Stimulated activated CD4-positive, alpha-beta T cell treated with anti-CD3 and anti-CD28 coated beads, Interleukin-4, amount 100 ng/mL, for 48 hours (primary cell): ENCODE measurements at regions not wholly inside any gene's neighbourhood (a gene's known extent, or its start where the extent isn't known, plus 50 kb on each side); places are given as distances from the start of the nearest gene placed in this dataset.

Source experiments
- DNase-seq, 2 donors: peaks; one replicate each; pipeline ENCODE4 v3.0.0-alpha.2; 2020; ENCODE audit warnings: low read depth in 2 of 2

DNA sequence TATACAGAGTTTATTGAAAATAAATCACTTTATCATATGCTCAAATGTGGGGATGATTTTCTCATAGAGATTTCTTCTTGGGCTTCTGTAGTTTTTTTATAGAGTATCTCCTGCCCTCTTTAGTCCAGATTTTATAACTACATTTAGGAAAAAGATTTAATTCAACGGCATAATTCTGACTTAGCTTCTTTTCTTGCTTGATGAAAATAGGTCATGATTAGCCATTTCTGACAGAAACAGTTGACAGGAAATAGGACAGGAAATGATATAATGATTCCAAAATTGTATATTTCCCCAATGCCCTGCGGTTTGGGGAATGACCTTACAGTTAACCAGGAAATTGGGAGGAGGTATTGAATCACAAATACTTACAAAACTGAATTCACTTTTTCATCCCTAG lies 1531.9 kb upstream of the ACVR2A start:
- no peak for DNase-seq

DNA sequence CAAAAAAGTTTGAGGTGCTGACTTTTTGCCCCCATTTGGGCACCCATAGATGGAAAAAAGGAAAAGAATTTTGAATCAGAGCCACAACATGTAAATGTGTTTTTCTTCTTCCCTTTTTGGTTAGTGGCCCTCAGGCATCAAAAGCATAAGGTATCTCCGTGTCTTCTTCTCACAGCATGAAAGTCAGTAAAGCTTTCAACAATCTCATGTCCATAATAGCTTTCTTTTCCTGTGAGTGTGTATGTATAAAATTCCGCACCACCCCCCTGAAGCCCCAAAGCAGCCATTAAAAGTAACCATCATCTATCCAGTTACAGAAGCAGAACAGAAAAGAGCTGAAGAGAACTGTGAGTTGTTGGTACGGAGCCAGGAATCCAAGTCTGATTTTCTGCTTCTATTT lies 1539.7 kb upstream of the ACVR2A start:
- no peak for DNase-seq

DNA sequence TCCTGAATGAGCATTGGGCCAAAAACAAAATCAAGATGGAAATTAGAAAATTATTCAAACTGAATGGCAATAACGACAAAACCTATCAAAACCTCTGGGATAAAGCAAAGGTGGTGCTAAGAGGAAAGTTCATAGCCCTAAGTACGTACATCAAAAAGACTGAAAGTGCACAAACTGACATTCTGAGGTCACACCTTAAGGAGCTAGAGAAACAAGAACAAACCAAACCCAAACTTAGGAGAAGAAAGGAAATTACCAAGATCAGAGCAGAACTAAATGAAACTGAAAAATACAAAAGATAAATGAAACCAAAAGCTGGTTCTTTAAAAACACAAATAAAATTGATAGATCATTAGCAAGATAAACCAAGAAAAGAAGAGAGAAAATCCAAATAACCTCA lies 1543.5 kb upstream of the ACVR2A start:
- DNase-seq = no peak

DNA sequence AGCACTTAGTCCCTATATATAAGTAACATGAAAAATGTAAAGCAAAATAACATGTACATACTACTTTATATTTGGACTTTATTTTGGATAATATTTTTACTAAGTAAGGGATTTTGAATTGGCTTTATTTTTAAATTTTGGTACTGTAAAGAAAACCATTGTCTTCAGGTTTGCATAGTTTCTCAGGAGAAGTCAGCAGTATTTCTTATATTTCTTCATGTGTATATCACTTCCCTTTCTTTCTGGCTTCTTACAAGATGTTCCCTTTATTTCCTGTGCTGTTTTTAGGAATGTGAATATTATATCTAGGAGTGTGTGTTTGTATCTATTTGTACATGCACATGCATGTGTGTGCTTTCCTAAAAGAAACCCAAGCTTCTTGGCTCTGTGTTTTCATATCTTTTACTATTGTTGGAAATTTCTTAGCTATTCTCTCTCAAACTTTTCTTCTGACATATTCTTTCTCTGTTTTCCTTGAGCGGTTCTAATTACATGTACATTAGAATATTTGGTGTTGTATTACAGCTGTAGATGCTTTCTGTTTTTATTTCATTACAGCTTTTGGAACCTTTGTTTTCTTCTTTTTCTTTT lies 1549.7 kb upstream of the ACVR2A start:
- DNase-seq = no peak

DNA sequence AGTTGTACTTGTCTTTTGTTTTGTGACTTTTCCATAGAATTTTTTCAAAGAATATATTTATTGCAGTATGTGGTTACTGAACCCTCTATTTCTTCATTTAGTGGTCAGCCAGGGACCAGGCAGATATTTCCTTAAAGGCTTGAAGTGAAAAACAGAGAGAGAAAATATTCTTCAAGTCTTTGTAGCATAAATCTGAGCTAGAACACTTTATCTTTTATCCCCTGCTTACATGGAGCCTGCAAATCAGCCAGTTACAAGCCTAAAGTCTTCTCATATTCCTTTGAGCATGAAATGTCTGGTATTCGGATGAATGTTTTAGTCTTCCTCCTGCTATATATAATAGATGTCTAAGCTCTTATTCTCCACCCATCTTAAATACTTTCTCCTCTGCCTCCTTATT lies 1557.5 kb upstream of the ACVR2A start:
- no peak for DNase-seq

DNA sequence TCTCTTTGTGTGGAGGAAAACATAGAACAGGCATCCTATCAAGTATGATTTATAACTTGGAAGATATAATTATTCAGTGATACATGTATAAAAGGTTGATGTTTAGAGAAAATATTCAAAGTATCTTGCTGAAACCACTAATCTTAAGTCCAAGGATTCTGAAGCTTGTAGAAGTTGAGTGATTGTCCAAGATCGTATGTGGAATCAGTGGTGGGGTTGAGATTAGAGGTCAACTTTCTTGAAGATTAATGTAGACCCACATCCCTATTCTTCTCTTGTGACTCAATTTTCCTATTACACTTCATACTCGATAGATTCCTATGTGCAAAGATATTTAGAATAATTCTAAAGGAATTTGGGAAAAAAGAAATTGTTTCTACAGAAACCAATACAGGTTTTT lies 1565.9 kb upstream of the ACVR2A start:
- DNase-seq = no peak

DNA sequence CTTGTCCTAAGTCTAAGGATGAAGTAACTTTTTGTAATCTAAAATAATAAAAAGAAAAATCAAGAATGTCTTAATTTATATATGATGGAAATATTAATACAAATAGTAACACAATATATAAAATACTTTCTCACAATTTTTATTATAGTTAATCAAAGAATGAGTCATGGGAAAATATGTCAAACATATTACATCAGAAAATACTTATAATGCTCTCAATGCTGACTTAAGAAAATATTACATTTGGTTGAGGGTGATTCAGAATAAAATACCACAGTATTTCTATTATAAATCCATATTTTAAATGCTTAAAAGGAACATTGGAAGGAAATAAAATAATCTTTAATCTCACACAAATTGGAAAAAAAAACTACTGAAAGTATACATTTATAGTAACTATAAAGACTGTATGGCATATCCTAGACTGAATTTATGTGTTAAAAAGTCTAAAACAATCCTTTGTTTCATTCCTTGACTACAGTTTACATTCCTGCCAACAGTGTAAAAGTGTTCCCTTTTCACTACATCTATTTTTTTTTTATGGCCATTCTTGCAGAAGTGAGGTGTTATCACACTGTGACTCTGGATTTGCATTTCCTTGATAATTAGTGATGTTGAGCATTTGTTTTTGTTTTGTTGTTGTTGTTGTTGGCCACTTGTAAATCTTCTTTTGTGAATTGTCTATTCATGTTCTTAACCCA lies 1573.5 kb upstream of the ACVR2A start:
- no peak for DNase-seq

DNA sequence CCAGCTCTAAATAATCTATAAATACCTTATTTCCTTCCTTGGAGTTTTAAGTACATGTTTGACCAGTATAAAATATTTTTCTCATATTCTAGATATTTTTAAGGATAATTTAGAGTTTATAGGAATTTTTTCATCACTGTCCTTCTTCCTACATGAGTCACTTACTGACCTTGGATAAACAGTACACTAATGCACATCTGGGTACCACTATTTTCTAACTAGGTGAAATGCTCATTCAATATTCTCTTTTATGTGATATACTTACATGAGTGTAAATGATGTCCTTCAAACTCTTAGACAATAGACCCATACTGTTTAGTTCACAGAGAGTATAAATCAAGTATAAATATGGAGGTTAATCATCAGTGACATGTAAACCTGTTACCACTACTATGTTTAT lies 1574.2 kb upstream of the ACVR2A start:
- DNase-seq = no peak

DNA sequence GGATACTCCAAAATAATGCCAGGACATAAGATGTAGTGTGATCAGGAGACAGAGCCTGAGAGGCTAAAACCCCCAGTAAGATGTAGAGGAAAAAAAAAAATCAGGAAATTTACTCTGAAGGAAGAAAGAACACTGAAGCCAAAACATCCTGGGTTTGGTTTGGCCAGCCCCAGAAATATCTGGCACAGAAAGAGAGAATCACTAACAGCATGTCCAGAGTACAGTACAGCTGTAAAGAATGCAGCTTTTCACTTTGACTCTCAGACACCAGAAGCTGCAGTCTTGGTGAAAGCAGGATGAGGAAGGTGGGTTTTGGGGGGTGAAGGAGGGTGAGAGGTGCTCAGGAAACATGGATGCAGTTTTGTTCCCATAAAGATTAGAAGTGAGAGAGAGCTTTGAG lies 1577.7 kb upstream of the ACVR2A start:
- DNase-seq = no peak

DNA sequence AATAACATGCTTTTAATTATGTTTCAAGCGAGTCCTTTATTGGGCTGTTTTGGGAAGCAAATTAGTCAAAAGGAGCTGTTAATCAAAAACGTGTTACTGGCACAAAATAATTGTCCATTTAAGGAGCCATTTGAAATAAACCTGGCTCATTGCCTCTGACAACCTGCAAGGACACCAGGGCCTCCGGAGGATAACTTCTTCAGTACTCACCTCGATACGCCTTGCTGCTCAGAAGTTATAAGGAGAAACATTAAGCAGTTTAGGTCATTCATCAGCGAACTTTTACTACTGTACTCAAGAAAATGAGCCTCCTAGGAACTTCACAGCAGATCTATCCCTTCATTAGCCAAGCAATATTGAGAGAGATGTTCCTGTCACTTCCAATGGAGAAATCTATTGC lies 1579.2 kb upstream of the ACVR2A start:
- no peak for DNase-seq

DNA sequence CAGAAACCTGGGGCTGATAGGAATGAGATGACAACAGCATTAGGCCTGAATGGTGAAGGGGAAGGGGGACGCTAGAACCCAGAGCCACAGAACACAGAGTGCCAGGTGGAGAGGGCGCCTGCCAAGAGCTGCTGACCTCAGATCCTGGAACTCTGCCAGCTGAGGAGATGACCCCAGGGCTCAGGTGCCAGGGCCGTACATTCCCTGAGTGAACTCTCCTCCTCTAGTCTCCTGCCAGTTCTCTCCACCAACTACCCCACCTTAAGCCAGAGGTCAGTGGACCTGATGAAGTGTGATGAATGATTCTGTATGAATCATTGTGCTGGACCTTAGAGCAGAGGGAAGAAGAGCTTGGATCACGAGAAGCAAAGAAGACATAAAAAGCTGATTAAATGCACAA lies 1582.2 kb upstream of the ACVR2A start:
- DNase-seq = no peak

DNA sequence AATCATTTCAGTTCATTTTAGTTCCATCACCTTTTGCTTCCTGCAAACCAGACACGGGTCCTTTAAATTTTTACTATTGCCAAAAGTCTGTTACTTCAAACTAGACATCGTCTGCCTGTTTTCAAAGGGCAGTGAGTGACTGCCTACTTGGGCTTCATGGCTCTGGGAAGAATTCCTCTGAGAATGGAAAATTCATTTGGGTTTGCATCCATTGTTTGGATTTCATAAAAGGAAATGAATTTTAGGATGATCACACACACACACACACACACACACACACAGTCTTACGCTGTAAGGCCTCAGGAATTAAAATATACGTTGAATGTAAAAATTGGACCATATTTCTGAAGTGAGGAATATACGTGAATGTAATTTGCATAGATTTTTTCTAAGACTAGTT lies 1584.3 kb upstream of the ACVR2A start:
- DNase-seq = no peak

DNA sequence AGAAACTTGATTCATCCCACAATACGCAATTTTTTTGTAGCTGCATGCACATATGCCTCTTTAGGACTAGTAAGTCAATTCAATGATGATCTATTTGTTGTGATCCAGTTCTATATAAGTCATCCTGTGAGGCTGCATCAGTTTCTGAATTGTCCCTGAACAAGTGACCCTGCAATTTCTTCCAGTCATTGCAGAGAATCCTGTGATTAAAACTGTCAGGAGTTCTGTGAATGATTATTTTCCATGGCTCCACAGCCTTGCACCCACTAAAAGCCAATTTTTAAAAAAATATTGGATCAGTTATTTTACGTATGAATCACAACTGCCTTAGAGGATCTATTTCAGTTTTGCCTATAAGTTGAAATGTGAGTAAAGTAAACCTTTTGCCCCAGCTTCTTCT lies 1585.0 kb upstream of the ACVR2A start:
- DNase-seq = no peak

DNA sequence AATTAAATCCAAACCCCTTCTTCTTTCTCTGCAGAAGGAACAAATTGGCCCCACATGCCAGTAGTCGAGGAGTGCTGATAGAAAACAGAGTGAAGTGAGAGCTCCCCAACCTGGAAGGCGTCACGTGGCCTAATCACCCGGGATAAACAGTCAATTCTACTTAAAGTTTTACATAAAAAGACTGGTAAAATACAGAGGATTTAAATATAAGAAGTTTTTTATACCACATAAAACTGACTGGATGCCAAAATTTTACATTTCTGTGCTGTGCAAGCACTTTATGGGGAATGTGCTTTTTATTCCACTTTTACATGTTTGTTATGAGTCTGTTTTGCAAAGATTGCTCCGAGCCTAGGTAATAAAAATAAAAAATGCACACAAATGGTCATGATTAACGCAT lies 1586.8 kb upstream of the ACVR2A start:
- DNase-seq = no peak

DNA sequence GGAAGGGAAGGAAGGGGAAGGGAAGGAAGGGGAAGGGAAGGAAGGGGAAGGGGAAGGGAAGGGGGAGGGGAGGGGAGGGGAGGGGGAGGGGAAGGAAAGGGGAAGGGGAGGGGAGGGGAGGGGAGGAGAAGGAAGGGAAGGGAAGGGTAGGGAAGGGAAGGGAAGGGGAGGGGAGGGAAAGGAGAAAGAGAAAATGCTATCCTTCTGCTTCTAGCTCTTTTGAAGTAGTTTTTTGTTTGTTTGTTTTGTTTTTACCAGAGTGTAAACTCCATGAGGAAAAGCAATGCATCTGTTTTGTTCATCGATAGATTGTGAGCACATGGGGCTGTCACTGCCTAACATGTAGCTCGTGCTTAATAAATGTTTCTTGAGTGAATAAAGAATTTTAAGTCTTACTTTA lies 1592.7 kb upstream of the ACVR2A start:
- no peak for DNase-seq

DNA sequence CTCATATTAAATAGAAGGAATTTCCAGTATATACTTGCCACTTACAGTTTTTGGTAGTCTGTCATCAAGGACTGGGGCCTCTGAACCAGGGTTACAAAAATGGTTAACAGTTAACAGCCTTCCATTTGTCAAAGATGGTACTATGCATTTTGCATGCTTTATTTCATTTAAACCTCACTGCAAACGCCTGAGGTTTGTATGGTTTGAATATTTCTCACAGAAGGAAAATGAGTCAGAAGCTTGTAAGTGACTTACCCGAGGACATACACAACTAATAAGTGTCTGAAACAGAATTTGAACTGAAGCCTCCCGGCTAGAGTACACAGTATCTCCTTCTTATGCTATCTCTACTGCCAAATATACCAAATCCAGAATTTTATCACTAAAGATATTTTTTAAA lies 1593.5 kb upstream of the ACVR2A start:
- DNase-seq = no peak

DNA sequence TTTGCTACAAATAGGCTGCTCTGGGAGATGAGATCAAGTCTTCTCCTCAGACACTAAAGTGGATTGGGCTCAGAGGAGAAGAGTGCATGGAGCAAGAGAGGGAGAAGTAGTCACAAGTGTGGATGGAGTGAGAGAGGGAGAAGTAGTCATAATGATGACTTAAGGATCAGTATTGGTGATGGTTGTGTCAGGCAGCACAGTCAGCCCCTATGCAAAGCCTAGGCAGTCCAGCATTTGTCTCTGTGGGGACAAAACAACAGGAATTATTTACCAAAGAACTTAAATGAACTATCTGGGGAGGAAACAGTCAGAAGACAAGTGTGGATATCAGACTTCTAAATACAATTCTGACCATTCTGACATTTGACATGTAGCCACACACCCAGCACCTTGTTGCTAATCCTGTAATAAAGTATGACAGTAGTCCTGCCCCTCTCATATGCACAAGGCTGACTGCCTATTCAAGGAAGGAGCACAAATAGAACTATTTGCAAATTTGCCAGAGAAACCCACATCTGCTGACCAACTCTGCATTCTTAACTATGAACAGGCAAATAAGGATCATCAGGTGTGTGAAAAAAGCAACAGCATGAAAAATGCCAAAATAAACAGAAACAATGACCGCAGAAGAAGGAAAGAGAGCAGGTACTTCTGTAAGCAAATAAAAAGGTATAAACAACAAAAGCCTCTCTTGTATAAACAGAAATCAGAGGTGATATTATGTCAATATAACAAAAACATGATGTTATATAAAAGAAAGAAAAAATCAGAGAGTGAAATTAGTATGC lies 1597.9 kb upstream of the ACVR2A start:
- no peak for DNase-seq

DNA sequence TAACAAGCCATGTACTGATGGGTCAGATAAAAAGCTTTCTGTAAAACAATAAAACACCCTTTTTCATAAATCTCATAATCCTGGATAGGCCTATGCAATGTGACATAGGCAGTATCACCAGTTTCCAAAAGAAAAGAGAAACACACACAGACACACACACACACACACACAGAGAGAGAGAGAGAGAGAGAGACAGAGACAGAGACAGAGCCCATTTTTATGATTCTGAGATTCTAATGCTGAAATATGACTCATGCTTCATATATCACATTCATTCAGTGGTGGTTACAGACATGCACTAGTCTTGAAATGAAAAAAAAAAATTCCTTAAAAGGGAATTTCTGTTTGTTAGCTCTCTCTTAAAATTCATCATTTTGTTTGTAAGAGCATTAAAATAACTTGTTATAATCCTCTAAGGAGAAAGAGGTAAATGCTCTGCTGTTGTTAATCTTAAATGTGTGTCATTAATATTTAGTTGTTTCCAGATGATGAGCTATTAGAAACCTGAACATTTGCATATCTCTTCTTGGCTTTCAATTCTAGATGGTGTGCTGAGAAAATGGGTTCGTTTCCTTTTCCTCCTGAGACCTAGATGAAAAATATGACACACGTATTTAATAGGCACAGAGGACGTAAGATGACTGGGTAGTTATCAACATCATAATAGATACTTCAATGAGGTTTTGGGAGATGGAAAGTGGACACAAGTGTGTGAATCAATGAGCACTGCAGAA lies 1598.7 kb upstream of the ACVR2A start:
- no peak for DNase-seq

DNA sequence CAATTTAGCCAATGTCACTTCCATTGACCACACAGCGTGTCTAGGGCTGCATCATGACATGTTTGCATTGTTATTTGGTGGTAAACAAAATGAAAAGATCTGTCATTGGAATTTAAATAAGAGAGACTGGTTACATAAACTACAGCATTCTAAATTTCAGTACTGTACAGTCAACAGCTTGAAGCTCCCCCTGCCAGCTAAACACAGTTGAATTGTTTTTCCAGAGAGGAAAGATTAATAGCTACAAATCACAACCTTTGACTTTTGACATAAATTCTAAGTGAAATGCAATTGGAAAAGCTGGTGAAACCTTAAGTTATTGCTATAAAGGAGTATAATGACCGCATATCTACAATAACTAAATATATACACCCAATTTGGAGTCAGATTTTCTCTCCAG lies 1600.0 kb upstream of the ACVR2A start:
- DNase-seq = no peak

DNA sequence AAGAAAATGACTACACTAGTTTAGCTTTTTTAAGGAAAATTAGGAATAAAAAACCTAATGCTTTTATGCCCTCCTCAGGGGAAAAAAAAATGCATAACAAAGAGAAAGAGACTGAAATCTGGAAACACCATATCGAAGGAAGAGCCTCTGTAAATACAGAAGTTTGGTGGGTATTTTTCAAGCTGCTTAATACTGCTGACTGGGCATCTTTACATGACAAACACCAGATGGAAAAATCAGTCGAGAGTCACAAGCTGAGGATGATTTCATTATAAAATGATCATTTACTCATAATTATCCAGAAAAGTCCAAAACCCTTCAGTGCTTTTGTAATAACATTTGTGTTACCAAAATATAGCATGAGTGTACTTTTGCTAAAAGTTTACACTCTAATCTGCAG lies 1600.7 kb upstream of the ACVR2A start:
- no peak for DNase-seq

DNA sequence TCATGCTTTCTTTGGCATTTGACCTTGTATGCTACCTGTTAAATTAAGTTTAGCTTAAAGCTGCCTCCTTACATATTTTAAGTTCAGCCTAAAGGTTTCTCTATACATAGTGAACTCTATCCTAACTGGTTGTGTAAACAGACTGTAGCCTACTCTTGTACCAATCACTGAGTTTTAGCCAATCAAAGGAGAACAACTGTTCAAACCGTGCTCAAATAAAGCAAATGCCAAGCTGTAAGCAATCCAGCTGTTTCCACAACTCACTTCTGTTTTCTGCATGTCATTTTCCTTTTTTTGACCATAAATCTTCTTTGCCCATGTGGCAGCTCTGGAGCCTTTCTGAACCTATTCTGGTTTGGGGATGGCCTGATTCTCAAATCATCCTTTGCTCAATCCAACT lies 1603.8 kb upstream of the ACVR2A start:
- no peak for DNase-seq

DNA sequence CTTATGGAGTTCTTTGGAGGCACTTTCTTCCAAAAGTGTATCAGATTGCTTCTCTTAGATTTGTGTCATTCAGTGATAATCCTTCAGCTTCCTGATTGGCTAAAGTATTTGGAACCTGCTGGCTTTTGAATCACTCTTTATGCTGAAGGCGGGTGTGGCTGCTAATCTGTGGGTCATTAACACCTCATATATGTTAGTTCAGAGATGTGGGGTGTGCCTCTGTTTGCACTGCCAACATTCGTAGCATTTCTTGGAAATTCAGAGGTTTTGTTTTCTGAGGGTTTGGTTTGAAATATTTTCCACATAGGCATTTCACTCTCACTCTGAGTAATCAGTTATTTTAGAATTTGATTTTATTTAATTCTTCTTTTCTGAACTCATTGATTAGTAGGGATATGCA lies 1604.4 kb upstream of the ACVR2A start:
- DNase-seq = no peak
